Vagina (tissue), 2 donors: ENCODE measurements at regions not wholly inside any gene's neighbourhood (a gene's known extent, or its start where the extent isn't known, plus 50 kb on each side); places are given as distances from the start of the nearest gene placed in this dataset.

ENCODE experiments used
- CTCF ChIP-seq, 3 experiments: fragments of 450-650 bp in 2 of 3; fragments of 200-600 bp in 1 of 3; sonication (generic) in 1 of 3; IDR thresholded peaks; one replicate each; pipeline ENCODE4 v1.5.1; 2017 to 2019; ENCODE audit warnings: antibody characterized with exemption in 3 of 3, mild to moderate bottlenecking in 2 of 3, moderate library complexity in 2 of 3
- POLR2AphosphoS5 ChIP-seq, 2 donors: sonication (generic); formaldehyde crosslinking; IDR thresholded peaks; one replicate each; pipeline ENCODE4 v1.9.0; 2017; ENCODE audit warnings: antibody characterized with exemption in 2 of 2, mild to moderate bottlenecking in 2 of 2, low read depth in 1 of 2; ENCODE audit not compliant: insufficient read depth in 1 of 2

DNA sequence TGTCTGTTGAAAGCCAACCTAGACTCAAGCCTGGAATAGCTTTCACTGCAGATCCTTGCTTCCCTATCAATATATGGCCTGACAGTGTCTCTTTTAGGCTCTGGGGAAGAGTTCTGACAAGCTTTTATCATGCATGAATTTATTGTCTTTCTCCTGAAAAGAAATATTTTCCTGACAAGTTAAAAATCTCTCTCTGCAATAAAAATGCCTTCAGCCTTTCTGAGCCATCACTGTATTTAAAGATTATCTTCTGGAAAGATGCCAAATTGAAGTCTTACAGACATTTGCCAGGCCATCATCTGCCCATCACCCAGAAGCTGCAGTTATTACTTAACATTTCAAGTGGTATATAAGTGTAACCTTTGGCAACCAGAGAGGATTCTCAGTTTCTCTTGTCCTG, 88.1 kb upstream of the HTR1A start:
- TF ChIP-seq CTCF (IDR thresholded peaks at IDR 0.05): no peak
- TF ChIP-seq POLR2AphosphoS5 (IDR thresholded peaks at IDR 0.05; ENCODE audit: insufficient read depth in 1 of 2, low read depth in 1 of 2): no peak
